ENCODE measurements at regions not wholly inside any gene's neighbourhood (a gene's known extent, or its start where the extent isn't known, plus 50 kb on each side); places are given as distances from the start of the nearest gene placed in this dataset.
"Not testable (repeated sequence)": the region's sequence is repeated elsewhere in the genome, so short reads cannot be mapped to it uniquely, and the experiment has no call there.

DNA sequence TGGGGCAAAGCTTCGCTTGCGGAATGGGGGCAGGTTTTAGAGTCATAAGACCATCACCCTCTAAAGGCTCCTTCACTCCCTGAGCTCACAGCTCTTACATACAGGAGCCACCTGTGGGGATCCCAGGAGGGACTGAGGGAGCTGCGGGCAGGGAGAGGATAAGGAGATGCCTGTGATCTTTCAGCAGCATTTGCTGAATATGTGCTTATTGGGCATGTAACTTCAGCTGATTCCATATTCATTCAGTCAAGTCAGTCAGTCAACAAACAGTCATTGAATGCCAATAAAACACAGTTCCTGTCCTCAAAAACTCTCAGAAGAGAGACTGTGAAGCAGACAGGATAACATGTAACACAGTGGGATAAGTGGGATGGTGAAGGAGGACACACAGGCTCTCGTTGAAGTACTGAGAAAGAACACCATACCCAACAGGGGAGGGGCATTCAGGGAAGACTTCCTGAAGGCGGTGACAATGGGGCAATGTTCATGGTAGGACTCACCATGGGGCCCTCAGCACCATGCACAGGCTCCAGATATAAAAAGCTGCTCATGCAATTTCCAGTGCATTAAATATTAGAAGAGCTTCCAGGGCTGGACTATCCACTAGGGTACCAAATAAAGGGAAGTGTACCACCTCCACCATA, 240.9 kb downstream of the UACA start:
- no peak for DNase-seq

DNA sequence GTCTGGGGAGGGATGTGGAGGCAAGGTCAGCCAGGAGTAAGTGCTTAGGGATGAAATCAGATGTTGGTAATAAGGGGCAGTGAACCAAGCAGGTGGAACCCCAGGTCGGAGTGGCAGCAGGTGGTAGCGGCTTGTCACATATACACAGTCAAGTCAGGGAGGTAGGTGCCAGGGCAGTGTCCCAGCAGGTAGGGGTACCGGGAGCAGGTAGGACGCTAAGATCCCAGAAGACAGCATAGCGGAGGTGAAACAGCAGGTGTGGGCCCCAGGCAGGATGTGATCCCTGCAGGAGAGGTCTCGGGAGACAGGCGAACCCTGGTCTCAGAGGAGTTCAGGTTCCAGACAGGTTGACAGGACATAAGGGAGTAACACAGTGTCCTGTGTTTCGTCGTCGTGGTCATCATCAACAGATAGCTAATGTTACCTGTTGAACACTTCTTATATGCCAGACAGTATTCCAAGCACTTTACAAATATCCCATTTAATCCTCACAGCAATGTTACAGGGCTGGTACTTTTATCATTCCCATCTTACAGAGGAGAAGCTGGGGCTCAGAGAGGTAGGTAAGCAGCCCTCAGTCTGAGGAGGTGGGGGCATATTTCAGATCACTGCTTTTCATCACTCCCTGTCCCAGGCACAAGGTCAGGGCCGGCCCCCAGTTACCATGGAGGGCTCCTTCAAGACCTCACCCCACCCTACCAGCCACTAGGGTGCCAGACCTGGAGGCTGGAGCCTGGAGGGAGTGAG, 241.6 kb downstream of the UACA start:
- DNase-seq = no peak

DNA sequence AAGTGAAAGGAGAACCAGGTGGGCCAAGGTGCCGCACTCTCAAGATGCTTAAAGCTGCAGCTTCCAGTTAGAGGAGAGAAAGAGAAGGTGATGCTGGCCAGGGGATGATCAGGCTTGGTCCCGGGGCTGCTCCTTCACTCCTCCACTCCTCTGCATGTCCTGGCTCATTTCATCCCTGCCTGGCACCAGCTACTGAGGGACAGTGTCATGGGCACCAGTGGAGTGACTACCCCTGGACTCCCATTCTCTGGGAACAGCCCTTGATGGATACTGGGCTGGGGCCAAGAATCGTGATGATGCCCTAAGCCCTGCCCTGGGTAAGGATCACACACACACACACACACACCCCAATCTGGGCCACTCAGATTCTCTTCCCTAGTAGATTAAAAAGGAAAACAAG, 243.7 kb downstream of the UACA start:
- no peak for DNase-seq

DNA sequence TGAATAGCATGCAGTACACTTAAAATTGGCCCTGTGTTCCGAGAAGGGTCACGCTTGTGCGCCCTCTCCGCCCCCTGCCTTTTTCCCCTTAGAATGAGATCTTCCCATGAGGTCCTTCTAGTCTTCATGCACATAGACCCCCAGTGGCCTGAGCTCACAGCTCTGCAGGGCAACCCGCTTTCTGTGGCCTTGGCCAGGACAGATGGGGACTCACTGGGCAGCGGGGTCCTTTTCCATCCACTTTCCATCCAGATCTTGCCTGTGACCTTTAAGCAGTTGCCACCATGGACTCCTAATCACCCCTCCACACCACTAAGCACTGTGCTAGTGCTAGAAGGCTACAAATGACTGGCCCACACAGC, 244.4 kb downstream of the UACA start:
- no peak for DNase-seq

DNA sequence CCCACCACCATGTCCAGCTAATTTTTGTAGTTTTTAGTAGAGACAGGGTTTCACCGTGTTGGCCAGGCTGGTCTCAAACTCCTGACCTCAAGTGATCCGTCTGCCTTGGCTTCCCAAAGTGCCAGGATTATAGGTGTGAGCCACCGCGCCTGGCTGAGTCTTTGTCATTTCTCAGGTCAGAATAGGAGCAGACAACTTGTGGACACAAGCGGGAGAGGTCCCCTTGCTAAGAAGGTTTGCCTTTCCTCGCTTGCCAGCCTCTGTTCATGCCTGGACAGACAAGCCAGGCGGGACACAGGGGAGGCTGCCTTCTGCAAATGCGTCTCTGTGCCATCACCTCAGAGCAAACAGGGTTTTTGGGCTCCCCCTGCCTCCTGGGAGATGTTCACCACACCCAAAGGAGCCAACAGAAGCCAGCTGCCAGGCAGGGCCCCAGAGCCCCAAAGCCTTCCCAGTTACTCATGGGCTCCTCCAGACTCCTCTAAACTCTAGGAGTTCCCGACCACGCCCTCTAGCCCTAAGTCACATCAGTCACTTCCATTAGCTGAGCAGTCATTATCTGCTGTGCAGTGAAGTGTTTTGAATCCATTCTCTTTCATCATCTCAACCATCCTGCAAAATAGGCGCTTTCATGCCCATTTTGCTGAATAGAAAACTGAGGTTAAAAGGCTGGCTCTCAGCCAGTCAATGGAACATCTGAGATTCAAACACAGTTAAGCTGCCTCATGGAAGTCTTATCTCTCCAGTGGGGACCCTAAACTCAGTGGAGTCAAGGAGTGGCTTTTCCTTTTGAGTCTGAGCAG, 245.0 kb downstream of the UACA start:
- no peak for DNase-seq

DNA sequence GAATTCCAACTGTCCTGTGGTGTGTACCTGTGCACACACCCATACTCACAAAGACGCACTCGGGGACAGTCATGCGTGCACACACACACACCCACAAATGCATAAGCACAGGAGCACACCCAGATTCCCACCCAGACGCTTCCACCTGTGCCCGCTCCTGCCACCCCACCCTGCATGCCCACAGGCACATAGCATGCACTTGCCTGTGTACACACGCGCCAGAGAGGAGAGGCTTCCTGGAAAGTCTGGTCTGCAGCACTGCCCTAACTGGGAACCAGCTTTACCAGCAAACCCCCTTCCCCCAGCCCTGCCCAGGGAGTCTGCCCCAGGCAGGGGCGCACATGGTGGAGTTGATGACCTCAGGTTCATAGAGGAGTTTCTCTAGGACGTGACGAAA, 246.2 kb downstream of the UACA start:
- DNase-seq = no peak

DNA sequence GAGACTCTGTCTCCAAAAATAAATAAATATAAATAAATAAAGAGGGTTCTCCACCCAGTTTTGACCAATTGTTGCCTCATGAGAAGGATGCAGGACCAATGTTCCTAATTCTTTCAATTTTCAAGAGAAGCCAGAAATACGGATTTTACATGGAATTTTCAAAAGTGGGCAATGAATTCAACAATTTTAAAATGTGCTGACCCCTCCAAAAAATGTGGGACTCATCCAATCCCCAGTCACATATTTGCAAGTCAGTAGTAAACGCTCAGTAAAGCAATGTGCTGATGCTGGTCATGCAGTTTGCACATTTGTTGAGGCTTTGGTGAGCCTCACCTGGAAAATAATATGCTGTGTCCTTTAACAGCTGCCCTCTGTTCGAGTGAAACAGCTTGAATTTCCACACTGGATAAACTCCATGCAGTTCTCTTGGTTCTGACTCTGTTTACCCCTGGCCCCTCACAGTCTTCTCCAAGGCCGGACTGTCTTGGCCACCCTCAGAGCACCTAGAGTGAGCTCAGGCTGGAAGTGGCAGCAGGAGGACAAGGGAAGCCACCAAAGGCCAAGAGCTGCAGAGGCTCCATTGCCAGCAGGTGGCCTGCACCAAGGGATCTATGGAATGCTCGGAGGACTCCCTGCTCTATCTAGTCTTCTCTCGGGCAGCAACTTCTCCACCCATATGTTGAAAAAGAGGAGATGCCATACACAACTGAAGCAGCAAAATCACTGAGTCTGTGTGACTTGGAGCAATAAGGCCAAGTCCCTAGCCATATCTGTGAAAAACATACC, 246.8 kb downstream of the UACA start:
- DNase-seq = no peak

DNA sequence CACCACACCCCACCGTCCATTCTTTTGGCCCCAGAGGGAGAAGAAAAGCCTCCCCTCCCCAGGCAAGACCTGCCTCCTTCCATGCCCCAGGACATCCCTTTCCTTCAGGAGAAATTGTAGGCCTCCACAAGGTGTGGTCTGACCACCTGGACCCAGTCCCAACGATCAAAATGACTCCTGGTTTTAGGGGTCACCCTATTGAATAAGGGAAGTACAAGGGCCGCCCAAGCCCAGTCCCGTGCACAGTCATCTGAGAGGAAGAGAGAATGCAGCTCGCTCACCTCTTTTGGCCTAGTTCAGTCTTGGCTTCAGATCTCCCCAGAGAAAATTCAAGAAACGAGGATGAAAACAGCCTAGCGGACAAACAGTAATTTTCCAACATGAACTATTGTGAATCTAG, 249.1 kb downstream of the UACA start:
- no peak for DNase-seq

DNA sequence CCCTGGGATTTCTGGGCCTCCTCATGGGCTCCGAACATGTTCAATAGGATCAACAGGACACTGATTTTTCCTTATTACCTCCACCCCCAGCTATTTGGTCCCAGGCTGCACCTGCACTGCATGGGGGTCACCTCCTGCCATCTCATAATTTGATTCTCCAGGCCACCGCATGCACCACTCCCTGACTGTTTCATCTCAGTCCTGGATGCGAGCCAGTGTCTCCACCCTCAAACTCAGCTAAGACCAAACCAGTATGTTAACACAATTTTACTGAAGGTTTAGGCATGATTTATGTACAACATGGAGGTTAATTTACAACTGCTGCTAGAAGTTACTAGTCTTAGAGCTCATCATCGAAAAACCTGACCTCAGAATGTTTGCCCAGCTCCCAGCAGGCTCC, 249.5 kb downstream of the UACA start:
- DNase-seq = no peak

DNA sequence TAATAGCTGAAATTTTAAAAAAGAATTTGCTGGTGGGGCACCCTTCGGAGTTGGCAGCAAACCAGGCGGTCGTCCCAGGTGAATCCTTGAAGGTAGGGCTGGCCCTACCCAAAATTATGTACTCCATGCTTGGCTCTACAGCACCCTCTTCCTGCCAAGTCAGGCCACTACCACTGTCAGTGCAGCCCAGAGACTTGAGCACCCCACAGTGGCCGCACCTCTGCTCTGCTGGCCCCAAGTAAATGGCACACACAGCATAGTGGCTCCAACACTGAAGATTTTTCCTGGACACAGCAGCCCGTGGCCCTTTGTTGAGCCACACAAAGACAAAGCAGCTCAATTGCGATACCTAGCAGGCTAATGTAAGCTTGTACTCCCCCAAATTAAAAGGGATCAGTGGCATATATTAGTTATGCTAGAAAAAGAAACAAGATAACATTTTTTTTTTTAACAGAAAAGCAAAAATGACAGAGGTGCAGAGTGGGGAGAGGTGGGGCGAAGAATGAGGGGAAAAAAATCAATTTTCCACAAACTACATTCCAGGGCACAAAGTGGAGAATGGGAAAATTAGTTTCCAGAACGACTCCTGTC, 250.5 kb downstream of the UACA start:
- no peak for DNase-seq

DNA sequence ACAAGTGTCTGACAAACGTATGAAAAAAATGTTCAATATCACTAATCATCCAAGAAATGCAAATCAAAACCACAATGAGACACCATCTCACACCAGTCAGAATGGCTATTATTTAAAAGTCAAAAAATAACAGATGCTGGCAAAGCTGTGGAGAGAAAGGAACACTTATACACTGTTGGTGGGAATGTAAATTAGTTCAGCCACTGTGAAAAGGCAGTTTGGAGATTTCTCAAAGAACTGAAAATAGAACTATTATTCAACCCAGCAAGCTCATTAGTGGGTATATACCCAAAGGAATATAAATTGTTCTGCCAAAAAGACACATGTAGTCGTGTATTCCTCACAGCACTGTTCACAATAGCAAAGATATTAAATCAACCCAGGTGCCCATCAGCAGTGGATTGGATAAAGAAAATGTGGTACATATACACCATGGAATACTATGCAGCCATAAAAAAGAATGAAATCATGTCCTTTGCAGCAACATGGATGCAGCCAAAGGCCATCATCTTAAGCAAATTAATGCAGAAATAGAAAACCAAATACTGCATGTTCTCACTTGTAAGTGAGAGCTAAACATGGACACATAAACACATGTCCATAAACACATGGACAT, 251.3 kb downstream of the UACA start:
- not testable (repeated sequence) for DNase-seq

DNA sequence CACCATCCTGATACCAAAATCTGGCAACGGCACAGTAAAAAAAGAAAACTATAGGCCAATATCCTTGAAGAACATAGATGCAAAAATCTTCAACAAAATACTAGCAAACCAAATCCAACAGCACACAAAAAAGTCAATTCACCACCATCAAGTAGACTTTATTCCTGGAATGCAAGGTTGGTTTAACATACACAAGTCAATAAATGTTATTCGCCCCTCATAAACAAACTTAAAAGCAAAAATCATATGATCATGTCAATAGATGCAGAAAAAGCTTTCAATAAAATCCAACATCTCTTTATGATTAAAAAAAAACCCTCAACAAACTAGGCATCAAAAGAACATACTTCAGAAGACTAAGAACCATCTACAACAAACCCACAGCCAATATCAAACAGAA, 252.9 kb downstream of the UACA start:
- DNase-seq = no peak

DNA sequence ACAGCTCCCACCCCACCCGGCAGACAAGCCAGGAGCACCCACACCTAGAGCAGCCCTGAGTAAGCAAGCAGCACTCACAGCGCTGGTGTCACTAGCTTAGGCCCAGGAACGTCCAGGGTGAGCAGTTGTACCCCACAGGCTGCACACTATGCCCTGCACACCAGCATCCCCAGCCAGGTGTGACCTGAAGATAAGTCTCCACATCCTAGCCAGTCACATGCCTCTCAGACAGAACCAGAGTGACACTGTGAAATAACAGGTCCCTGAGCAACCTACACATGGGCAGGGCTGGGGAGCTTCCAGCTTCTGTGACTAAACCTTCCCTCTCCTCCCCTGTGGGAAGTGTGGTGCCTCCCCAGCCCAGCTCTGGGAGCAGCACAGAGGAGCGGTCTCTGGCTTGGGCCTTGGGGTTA, 253.6 kb downstream of the UACA start:
- DNase-seq = no peak

DNA sequence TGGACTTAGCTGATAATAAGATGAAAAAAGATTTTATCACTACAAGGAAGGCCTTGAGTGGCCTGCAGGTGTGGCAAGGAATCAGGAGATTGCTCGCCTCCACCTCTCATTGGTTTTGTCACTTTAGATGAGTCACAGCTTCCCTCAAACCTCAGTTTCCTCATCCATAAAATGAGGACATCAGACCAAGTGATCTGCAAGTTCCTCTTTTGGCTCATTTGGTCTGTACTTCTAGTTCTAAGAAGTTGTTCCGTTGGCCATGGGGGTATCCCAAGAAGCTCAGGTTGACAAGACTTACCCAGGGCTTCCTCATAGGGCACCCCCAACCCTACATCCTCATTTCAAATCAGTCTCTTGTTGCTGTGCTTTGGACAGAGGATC, 254.1 kb downstream of the UACA start:
- no peak for DNase-seq

DNA sequence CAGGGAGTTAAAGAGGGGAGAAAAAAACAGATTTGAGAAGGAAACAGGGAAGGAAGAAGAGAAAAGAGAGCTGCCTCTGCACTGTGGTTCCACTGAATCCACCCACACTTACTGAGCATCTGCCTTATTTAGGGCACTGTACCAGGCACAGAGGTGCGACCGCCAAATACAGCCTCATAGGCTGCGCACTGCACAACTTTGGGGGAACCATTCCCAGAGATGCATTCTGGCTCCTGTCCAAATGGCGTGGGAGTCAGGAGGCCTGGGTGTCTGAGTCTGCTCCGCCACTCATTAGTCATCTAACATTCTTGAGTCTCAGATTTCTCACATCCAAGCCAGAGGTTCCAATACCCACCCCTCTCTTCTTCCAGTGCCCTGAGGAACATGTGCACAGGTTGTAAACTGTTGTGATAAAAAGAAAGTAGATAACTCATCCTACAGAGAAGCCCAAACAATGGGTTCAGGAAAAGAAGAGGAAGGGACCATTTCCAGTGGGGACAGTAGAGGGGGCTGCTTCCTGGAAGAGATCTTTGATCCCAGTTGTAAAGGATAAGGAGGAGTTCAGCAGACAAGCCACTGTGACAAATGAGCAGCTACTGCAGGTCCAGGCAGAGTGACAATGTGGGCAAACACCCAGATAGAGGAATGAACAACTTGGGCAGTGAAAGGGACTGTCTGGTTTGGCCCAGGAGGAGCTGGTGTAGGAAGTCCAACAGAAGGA, 254.6 kb downstream of the UACA start:
- DNase-seq = no peak

DNA sequence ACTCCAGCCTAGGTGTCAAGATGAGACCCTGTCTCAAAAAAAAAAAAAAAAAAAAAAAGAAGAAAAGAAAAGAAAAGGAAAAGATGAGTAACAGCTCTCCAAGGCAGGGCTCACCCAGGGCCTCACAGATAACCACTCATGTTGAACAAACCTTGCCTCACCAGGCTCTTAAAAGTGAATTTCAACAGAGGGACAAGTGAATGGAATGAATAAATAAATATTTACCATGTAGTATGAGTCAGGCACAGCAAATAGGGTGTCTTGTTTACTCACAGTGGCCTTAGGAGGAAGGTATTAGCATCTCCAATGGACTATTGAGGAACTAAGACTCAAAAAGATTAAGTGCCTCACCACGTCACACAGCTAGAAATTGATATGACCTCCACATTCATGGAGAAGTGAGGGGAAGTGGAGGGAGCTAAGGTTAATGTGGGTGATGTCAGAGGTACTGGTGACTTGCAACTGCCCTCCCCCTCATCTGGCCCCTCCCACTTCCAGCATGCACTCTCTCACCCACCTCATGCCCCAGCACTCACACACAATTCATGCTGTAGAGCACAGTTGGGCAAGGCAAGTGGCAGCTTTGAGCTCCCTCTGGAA, 255.5 kb downstream of the UACA start:
- peak; percentile 89 for DNase-seq

DNA sequence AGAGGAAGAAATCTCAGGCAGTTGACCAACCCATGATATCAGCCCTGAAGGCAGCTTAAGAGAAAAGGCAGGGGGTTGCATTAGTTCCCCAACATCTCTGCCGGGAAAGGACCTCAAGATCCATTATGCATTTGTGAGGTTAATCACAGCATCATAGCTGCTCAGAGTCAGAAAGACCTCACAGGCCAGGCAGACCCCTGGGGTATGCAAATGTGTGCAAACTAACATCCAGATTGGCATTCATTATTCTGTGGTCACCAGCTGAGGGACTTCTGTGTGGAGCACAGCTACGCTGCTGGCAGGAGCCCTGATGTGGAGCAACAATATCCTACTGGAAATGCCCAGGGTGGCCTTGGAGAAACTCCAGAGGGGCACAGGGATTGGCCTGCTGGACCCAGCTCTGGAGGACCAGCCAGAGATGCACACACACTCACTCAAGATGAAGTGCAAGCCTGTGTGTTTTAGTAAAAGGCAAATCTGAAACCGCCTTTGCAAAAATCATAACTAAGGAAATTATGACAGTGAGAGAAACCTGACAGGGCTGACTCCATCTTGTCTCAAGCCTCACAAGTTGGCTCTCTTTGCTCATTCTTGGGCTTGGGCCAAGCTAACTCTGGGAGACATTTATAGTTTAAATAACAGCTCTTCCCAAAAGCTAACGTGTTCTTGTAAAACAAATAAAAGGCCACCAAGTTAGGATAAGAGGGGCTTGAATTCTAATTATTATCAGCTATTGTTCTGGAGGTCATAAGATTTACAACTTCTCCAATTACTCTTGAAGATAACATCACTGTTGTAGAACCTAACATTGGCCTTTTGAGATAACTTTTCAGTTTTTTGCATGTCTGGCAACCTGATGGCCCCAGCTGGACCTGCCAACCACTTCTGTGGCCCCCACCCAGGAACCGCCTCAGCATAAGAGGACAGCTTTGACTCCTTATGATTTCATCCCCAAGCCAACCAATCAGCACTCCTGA, 257.1 kb downstream of the UACA start:
- DNase-seq = no peak

DNA sequence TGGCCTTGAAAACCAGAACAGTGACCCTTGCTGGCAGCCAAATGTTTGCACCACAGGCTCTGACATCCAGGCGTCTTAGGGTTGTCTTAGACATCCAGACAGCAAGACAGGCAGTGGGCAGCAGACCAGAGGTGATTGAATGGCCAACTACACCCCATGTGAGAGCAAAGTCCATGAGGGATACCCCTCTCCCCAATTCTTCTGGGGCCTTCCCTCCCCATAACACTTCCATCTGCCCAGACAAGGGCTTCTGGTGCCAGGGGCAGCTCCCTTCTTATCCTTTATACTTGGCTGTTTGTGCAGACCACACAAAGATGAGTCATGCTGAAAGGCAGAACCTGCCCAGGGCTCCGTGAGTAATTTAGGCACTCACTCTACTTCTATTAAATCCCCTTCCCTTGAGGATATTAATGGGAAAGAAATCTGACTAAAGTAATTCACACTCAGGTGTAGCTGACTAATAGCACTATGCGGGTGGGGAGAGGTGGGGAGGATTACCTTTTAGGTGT, 257.9 kb downstream of the UACA start:
- DNase-seq = no peak

DNA sequence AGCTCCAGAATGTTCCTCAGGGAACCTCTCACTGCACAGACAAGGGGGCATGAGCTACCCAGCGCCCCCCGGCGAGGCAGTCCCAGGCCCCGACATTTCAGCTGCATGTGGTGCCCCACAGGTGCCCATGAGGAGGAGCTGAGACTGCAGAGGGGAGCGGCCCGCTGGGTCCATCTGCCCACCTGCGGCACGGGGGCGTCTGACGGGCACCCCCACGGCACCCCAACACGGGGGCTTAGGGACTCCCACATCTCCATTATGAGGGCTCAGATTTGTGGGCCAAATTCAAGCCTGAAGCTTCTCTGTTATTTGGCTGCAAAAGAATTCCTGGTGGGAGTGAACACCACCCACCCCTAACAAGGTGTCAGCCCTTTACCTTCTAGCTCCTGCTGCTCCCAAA, 258.4 kb downstream of the UACA start:
- DNase-seq = no peak

Data from NCI-H2029 (cell line).